CD4-positive, alpha-beta T cell (primary cell): ENCODE measurements at regions not wholly inside any gene's neighbourhood (a gene's known extent, or its start where the extent isn't known, plus 50 kb on each side); places are given as distances from the start of the nearest gene placed in this dataset.
"Not testable (repeated sequence)": the region's sequence is repeated elsewhere in the genome, so short reads cannot be mapped to it uniquely, and the experiment has no call there.

ENCODE experiments used
- ATAC-seq: fragments of 200-7000 bp; cut with Tn5 transposase; one replicate; pipeline ENCODE4 v1.10.0; 2022; ENCODE audit warnings: mild to moderate bottlenecking; ENCODE audit not compliant: poor library complexity
- CTCF ChIA-PET: fragments of 350-600 bp; sonication (Branson Sonifier 250); formaldehyde crosslinking; loops from one replicate; lab custom pipeline; 2021; ENCODE audit warnings: antibody characterized with exemption, inconsistent platforms; lab: Charles Lee
- POLR2A ChIA-PET: fragments of 350-600 bp; sonication (Branson Sonifier 250); formaldehyde crosslinking; loops from one replicate; lab custom pipeline; 2021; ENCODE audit warnings: antibody characterized with exemption, inconsistent platforms; lab: Charles Lee
- DNase-seq, 14 experiments: peaks; one replicate each; pipeline ENCODE4 v3.0.0-alpha.2; 2013 to 2020; ENCODE audit warnings: mixed read lengths in 2 of 14
- H3K27ac ChIP-seq, 2 donors: one replicate each; pipeline versions ENCODE4 v1.5.1 to v1.7.0; 2013; ENCODE audit warnings: low read length in 2 of 2, low read depth in 1 of 2, mild to moderate bottlenecking in 1 of 2
- H3K27me3 ChIP-seq, 2 experiments: 1 replicate in 1 of 2; 2 replicates in 1 of 2; pipeline versions ENCODE4 v1.6.1 to v1.7.0; 2013; ENCODE audit warnings: low read length in 2 of 2, control low read depth in 1 of 2, mild to moderate bottlenecking in 1 of 2, moderate library complexity in 1 of 2; ENCODE audit not compliant: insufficient read depth in 2 of 2, control insufficient read depth in 1 of 2
- H3K36me3 ChIP-seq: one replicate; pipeline ENCODE4 v1.6.1; 2013; ENCODE audit warnings: low read length, control low read depth; ENCODE audit not compliant: insufficient read depth
- H3K4me1 ChIP-seq: one replicate; pipeline ENCODE4 v1.6.1; 2013; ENCODE audit warnings: low read length, control low read depth; ENCODE audit not compliant: insufficient read depth
- H3K4me3 ChIP-seq: one replicate; pipeline ENCODE4 v1.5.1; 2013; ENCODE audit warnings: mild to moderate bottlenecking, low read length, moderate library complexity
- H3K9me3 ChIP-seq, 2 experiments: 1 replicate in 1 of 2; 2 replicates in 1 of 2; pipeline versions ENCODE4 v1.6.1 to v1.7.0; 2013; ENCODE audit warnings: low read length in 2 of 2, mild to moderate bottlenecking in 2 of 2, control low read depth in 1 of 2, moderate library complexity in 1 of 2; ENCODE audit not compliant: control insufficient read depth in 1 of 2, insufficient read depth in 1 of 2
- H3K27ac Mint-ChIP-seq: one replicate; pipeline ENCODE4 v1.8.0; 2020; ENCODE audit warnings: mixed read lengths
- H3K27me3 Mint-ChIP-seq: one replicate; pipeline ENCODE4 v1.8.0; 2021; ENCODE audit warnings: mixed read lengths
- H3K36me3 Mint-ChIP-seq: one replicate; pipeline ENCODE4 v1.8.0; 2021; ENCODE audit warnings: low read depth, mixed read lengths
- H3K4me1 Mint-ChIP-seq: one replicate; pipeline ENCODE4 v1.8.0; 2021; ENCODE audit warnings: low read depth, mixed read lengths
- H3K4me3 Mint-ChIP-seq: one replicate; pipeline ENCODE4 v1.8.0; 2020; ENCODE audit warnings: mild to moderate bottlenecking, mixed read lengths
- H3K9me3 Mint-ChIP-seq: one replicate; pipeline ENCODE4 v1.8.0; 2020; ENCODE audit warnings: mixed read lengths
- intact Hi-C, 2 experiments: fragments of 100-400 bp; cut with DNase I in 1 of 2; cut with micrococcal nuclease in 1 of 2; formaldehyde crosslinking; loops; one replicate each; pipeline versions ENCODE4 v1.15.1 to v1.9.0; 2023 to 2025; cut with DNase I, micrococcal nuclease

- H3K9me3 Mint-ChIP-seq, H3K4me3 ChIP-seq, H3K9me3 ChIP-seq, H3K4me1 ChIP-seq, H3K27ac Mint-ChIP-seq, H3K27me3 Mint-ChIP-seq, H3K27me3 ChIP-seq, CTCF ChIA-PET, intact Hi-C loops, H3K4me1 Mint-ChIP-seq, H3K27ac ChIP-seq, H3K36me3 ChIP-seq, H3K4me3 Mint-ChIP-seq, POLR2A ChIA-PET, H3K36me3 Mint-ChIP-seq, ATAC-seq, DNase-seq: not testable (repeated sequence)
Measured at GRCh38 chr21:13812191-13812590, 202.6 kb downstream of the POTED start.

- H3K27ac Mint-ChIP-seq, H3K36me3 Mint-ChIP-seq, H3K36me3 ChIP-seq, H3K9me3 Mint-ChIP-seq, DNase-seq, H3K27ac ChIP-seq, H3K4me3 Mint-ChIP-seq, H3K4me3 ChIP-seq, intact Hi-C loops, CTCF ChIA-PET, H3K4me1 Mint-ChIP-seq, ATAC-seq, H3K9me3 ChIP-seq, H3K4me1 ChIP-seq, H3K27me3 Mint-ChIP-seq, POLR2A ChIA-PET, H3K27me3 ChIP-seq: not testable (repeated sequence)
Measured at GRCh38 chr21:13810559-13810958, 201.0 kb downstream of the POTED start.

GRCh38 chr21:13806444-13806843 lies 196.9 kb downstream of the POTED start:
- DNase-seq, POLR2A ChIA-PET, H3K4me3 ChIP-seq, H3K9me3 ChIP-seq, H3K27me3 ChIP-seq, H3K9me3 Mint-ChIP-seq, H3K27me3 Mint-ChIP-seq, H3K36me3 Mint-ChIP-seq, H3K4me3 Mint-ChIP-seq, CTCF ChIA-PET, H3K36me3 ChIP-seq, H3K27ac ChIP-seq, H3K4me1 ChIP-seq, H3K4me1 Mint-ChIP-seq, ATAC-seq, H3K27ac Mint-ChIP-seq, intact Hi-C loops: not testable (repeated sequence)

GRCh38 chr21:13802757-13803156 lies 193.2 kb downstream of the POTED start:
- intact Hi-C loops, H3K36me3 Mint-ChIP-seq, H3K9me3 Mint-ChIP-seq, POLR2A ChIA-PET, CTCF ChIA-PET, H3K4me1 ChIP-seq, H3K27ac Mint-ChIP-seq, H3K27ac ChIP-seq, H3K4me3 ChIP-seq, ATAC-seq, H3K27me3 Mint-ChIP-seq, H3K36me3 ChIP-seq, H3K27me3 ChIP-seq, H3K4me3 Mint-ChIP-seq, H3K4me1 Mint-ChIP-seq, H3K9me3 ChIP-seq, DNase-seq: not testable (repeated sequence)
